ENCODE measurements at regions not wholly inside any gene's neighbourhood (a gene's known extent, or its start where the extent isn't known, plus 50 kb on each side); places are given as distances from the start of the nearest gene placed in this dataset.

- H3K4me3 ChIP-seq (ENCODE audit: low read depth in 1 of 2, low read length in 2 of 2) = no peak overlapping the region
- no peaks in the 10 kb centered on the region for H4K20me1 ChIP-seq (ENCODE audit: insufficient read depth, low read length)
- no peaks in the 10 kb centered on the region for H3K4me1 ChIP-seq (ENCODE audit: insufficient read depth, low read length)
- no peak for TF ChIP-seq CTCF (IDR thresholded peaks at IDR 0.05; ENCODE audit: borderline replicate concordance, extremely low read depth, low read length, poor library complexity, severe bottlenecking)
- no peak for TF ChIP-seq EZH2 (IDR thresholded peaks at IDR 0.05; ENCODE audit: borderline replicate concordance, low read depth, low read length, severe bottlenecking)
- no peak for DNase-seq
- H2AFZ ChIP-seq (ENCODE audit: low read depth, low read length) = no peak overlapping the region
- H3K4me2 ChIP-seq (ENCODE audit: insufficient read depth, low read length) = no peak overlapping the region
- ATAC-seq (ENCODE audit: insufficient read depth, low read depth) = no peak
- no peaks in the 10 kb centered on the region for H3K9me3 ChIP-seq (ENCODE audit: insufficient read depth, low read length, severe bottlenecking)
- H3K79me2 ChIP-seq (ENCODE audit: insufficient read depth, low read length) = no peaks in the 10 kb centered on the region
- H3K9ac ChIP-seq (ENCODE audit: low read depth, low read length) = no peak overlapping the region
- no peaks in the 10 kb centered on the region for H3K36me3 ChIP-seq (ENCODE audit: insufficient read depth, low read length)
- no peaks in the 10 kb centered on the region for H3K27me3 ChIP-seq (ENCODE audit: insufficient read depth, low read length, poor library complexity)
- no peak overlapping the region for H3K27ac ChIP-seq (ENCODE audit: low read length)
Measured at GRCh38 chr3:6608843-6609242, 252.1 kb upstream of the GRM7 start.

DNA sequence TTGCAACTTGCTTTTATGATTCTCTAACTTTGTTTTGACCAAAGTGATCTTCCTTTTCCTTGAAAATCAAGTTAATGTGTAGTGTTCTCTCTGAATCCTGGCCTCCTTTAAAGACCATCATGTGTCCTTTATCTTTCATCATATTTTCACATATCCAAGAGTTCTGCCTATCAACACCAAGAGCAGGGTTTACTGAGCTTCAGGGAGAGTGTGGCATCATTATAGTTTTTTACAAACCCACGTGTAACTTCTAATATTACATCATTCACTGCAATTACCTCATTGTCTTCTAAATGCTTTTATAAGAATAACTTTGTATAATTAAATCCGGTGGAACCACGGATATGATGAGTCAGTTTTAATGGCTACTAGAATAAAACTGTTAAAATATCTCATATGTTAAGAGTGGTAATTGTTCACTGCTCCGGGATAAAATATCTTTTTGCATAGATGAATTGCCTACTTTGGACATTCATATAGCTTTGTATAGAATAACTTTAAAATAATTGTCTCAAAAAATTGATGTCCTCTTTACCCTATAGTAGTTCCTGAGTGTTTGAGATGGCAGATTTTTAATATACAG is 248.8 kb upstream of the GRM7 start:
- H3K9ac ChIP-seq (ENCODE audit: low read depth, low read length) = no peak overlapping the region
- no peaks in the 10 kb centered on the region for H3K36me3 ChIP-seq (ENCODE audit: insufficient read depth, low read length)
- H3K9me3 ChIP-seq (ENCODE audit: insufficient read depth, low read length, severe bottlenecking) = no peaks in the 10 kb centered on the region
- no peak for ATAC-seq (ENCODE audit: insufficient read depth, low read depth)
- no peaks in the 10 kb centered on the region for H3K79me2 ChIP-seq (ENCODE audit: insufficient read depth, low read length)
- H3K27me3 ChIP-seq (ENCODE audit: insufficient read depth, low read length, poor library complexity) = no peaks in the 10 kb centered on the region
- no peak for DNase-seq
- H3K4me1 ChIP-seq (ENCODE audit: insufficient read depth, low read length) = no peaks in the 10 kb centered on the region
- H3K4me3 ChIP-seq (ENCODE audit: low read depth in 1 of 2, low read length in 2 of 2) = no peak overlapping the region
- no peak overlapping the region for H2AFZ ChIP-seq (ENCODE audit: low read depth, low read length)
- TF ChIP-seq CTCF (IDR thresholded peaks at IDR 0.05; ENCODE audit: borderline replicate concordance, extremely low read depth, low read length, poor library complexity, severe bottlenecking) = no peak
- no peak for TF ChIP-seq EZH2 (IDR thresholded peaks at IDR 0.05; ENCODE audit: borderline replicate concordance, low read depth, low read length, severe bottlenecking)
- H3K27ac ChIP-seq (ENCODE audit: low read length) = no peak overlapping the region
- H4K20me1 ChIP-seq (ENCODE audit: insufficient read depth, low read length) = no peaks in the 10 kb centered on the region
- H3K4me2 ChIP-seq (ENCODE audit: insufficient read depth, low read length) = no peak overlapping the region

DNA sequence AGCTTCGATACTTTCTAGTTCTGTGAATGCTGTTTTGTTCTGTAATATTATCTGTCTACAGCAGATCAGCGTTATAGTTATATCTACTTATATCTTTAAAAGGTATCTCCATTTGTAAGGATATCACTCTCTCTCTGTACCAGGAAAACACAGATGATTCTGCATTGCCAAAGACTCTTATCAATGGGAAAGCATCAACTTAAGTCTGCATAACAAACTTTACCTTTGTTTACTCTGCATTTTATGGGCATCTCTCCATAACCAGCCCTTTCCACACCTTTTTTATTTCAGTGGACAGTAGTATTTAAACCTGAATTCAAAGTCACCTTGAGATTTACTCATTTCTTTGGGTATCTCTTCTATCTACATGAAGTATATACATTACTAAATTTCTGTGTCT is 238.7 kb upstream of the GRM7 start:
- TF ChIP-seq EZH2 (IDR thresholded peaks at IDR 0.05; ENCODE audit: borderline replicate concordance, low read depth, low read length, severe bottlenecking) = no peak

GRCh38 chr3:6622712-6623111 is 238.2 kb upstream of the GRM7 start:
- TF ChIP-seq EZH2 (IDR thresholded peaks at IDR 0.05; ENCODE audit: borderline replicate concordance, low read depth, low read length, severe bottlenecking) (no peak), CTCF (IDR thresholded peaks at IDR 0.05; ENCODE audit: borderline replicate concordance, extremely low read depth, low read length, poor library complexity, severe bottlenecking) (no peak)
- no peak for DNase-seq
- no peaks in the 10 kb centered on the region for H3K4me1 ChIP-seq (ENCODE audit: insufficient read depth, low read length)
- H3K9ac ChIP-seq (ENCODE audit: low read depth, low read length) = no peak overlapping the region
- H2AFZ ChIP-seq (ENCODE audit: low read depth, low read length) = no peak overlapping the region
- no peak for ATAC-seq (ENCODE audit: insufficient read depth, low read depth)
- H3K4me2 ChIP-seq (ENCODE audit: insufficient read depth, low read length) = no peak overlapping the region
- H3K4me3 ChIP-seq (ENCODE audit: low read depth in 1 of 2, low read length in 2 of 2) = no peak overlapping the region
- no peaks in the 10 kb centered on the region for H3K27me3 ChIP-seq (ENCODE audit: insufficient read depth, low read length, poor library complexity)
- no peaks in the 10 kb centered on the region for H3K36me3 ChIP-seq (ENCODE audit: insufficient read depth, low read length)
- no peak overlapping the region for H3K27ac ChIP-seq (ENCODE audit: low read length)
- no peaks in the 10 kb centered on the region for H3K79me2 ChIP-seq (ENCODE audit: insufficient read depth, low read length)
- no peaks in the 10 kb centered on the region for H4K20me1 ChIP-seq (ENCODE audit: insufficient read depth, low read length)
- H3K9me3 ChIP-seq (ENCODE audit: insufficient read depth, low read length, severe bottlenecking) = no peaks in the 10 kb centered on the region

More for the DNA sequence above, 238.7 kb upstream of the GRM7 start:
- ATAC-seq (ENCODE audit: insufficient read depth, low read depth) (no peak), DNase-seq (no peak)
- no peak overlapping the region for H3K9ac ChIP-seq (ENCODE audit: low read depth, low read length)
- no peaks in the 10 kb centered on the region for H3K27me3 ChIP-seq (ENCODE audit: insufficient read depth, low read length, poor library complexity)
- H3K4me2 ChIP-seq (ENCODE audit: insufficient read depth, low read length) = no peak overlapping the region
- no peak overlapping the region for H2AFZ ChIP-seq (ENCODE audit: low read depth, low read length)
- no peaks in the 10 kb centered on the region for H3K79me2 ChIP-seq (ENCODE audit: insufficient read depth, low read length)
- H3K36me3 ChIP-seq (ENCODE audit: insufficient read depth, low read length) = no peaks in the 10 kb centered on the region
- no peaks in the 10 kb centered on the region for H4K20me1 ChIP-seq (ENCODE audit: insufficient read depth, low read length)
- H3K9me3 ChIP-seq (ENCODE audit: insufficient read depth, low read length, severe bottlenecking) = no peaks in the 10 kb centered on the region
- H3K27ac ChIP-seq (ENCODE audit: low read length) = no peak overlapping the region
- H3K4me3 ChIP-seq (ENCODE audit: low read depth in 1 of 2, low read length in 2 of 2) = no peak overlapping the region
- H3K4me1 ChIP-seq (ENCODE audit: insufficient read depth, low read length) = no peaks in the 10 kb centered on the region

Data from DND-41 (cell line).